GM12874 (cell line): ENCODE measurements at regions not wholly inside any gene's neighbourhood (a gene's known extent, or its start where the extent isn't known, plus 50 kb on each side); places are given as distances from the start of the nearest gene placed in this dataset.

ENCODE experiments used
- TF ChIP-seq, protein P1 (sequence below): IDR thresholded peaks from 2 replicates; pipeline ENCODE4 v1.5.1; 2011; ENCODE audit warnings: low read depth, mild to moderate bottlenecking, control low read depth, low read length, moderate library complexity; ENCODE audit not compliant: insufficient read depth

DNA sequence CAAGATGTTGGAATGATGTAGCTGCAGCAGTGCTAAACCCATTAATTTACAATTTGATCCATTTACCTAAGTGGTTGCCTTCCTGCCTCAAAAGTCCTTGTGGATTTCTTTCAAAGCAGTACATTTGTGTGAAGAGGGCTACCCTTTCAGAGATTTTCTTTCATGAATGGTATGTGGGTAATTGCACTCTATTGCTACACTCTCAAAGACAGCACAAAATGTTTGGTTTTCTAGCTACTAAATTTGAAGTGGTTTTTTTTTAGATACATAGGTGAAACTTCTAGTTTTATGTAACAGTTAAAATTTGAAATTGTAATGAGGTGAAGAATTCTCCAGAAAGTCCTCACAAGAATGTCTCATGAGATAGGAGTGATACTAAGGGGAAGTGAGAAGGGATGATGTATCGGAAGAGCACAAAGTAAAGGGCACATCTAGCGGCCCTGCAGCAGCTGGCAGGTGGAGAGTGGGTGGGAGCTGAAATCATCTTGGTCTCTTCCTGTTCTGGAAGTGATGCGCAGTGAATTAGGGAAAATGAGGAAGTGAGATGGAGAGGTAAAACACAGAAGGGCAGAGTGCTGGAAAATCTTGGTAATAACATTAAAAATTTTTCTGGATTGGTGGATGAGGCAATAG lies 236.8 kb upstream of the MAN1A1 start:
- TF ChIP-seq, protein P1, sequence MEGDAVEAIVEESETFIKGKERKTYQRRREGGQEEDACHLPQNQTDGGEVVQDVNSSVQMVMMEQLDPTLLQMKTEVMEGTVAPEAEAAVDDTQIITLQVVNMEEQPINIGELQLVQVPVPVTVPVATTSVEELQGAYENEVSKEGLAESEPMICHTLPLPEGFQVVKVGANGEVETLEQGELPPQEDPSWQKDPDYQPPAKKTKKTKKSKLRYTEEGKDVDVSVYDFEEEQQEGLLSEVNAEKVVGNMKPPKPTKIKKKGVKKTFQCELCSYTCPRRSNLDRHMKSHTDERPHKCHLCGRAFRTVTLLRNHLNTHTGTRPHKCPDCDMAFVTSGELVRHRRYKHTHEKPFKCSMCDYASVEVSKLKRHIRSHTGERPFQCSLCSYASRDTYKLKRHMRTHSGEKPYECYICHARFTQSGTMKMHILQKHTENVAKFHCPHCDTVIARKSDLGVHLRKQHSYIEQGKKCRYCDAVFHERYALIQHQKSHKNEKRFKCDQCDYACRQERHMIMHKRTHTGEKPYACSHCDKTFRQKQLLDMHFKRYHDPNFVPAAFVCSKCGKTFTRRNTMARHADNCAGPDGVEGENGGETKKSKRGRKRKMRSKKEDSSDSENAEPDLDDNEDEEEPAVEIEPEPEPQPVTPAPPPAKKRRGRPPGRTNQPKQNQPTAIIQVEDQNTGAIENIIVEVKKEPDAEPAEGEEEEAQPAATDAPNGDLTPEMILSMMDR = no peak

DNA sequence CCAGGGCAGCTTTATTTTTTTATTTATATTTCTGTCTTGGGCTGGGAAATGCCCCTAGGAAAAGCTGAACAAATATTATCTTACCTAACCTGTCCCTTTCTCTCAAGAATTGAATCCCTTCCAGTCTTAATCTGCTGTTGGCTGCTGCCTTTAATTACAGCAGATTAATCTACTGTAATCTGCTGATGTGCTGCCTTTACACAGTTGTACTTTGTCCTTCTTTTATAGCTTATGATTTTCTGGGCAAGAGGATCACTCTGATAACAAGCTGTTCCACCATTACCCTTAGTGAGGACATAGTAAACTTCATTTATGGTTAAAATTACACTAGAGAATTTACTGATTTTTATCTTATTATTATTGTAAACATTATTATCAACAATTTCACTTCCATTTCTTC lies 234.5 kb upstream of the MAN1A1 start:
- TF ChIP-seq, protein P1 = no peak

DNA sequence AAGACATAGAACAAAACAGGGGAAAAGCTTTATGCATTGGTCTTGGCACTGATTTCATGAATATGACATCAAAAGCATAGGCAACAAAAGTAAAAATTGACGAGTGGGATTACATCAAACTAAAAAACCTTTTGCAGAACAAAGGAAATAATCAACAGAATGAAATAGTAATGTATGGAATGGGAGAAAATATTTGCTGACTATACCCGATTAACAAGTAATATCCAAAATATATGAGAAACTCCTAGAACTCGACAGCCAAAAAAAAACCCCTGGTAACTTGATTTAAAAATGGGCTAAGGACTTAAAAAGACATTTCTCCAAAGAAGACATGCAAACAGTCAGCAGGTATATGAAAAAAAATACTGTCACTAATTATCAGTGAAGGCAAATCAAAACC lies 231.7 kb upstream of the MAN1A1 start:
- TF ChIP-seq, protein P1 = no peak

DNA sequence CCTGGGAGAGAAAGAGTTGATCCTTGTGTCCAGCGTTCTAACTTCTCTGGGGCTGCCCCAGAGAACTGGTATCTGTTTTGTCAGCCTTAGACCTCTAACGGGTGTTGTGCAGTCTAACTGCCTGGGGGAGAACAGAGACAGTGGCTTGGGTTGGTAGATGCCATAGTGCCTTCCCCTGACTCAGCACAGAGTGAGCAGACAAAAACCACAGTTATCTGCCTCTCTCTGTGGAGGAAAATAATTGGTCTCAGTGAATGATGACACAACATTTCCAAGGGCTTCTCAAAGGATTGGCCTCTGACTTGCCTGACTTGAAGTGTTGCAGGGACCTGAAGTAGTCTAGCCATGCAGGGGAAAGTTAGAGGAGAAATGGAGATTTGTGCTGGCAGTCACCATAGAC lies 226.2 kb upstream of the MAN1A1 start:
- TF ChIP-seq, protein P1 = no peak

DNA sequence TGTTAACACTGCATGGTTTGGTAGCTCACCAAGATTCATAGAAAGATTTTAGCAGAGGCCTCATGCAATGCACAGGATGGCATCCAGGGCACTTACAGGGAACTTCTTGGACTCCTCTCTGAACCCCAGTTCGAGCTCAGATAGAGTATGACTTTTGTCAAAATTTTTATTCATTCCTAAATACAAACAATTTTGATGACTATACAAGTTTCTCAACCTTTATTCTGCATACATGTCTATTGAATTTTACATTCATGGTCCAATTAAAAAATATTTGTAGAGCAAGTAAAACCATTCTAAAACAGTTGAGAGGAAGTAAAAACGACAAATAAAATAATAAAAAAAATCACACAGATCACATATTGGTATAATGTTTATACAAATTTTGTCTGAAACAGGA lies 219.0 kb upstream of the MAN1A1 start:
- TF ChIP-seq, protein P1 = no peak

DNA sequence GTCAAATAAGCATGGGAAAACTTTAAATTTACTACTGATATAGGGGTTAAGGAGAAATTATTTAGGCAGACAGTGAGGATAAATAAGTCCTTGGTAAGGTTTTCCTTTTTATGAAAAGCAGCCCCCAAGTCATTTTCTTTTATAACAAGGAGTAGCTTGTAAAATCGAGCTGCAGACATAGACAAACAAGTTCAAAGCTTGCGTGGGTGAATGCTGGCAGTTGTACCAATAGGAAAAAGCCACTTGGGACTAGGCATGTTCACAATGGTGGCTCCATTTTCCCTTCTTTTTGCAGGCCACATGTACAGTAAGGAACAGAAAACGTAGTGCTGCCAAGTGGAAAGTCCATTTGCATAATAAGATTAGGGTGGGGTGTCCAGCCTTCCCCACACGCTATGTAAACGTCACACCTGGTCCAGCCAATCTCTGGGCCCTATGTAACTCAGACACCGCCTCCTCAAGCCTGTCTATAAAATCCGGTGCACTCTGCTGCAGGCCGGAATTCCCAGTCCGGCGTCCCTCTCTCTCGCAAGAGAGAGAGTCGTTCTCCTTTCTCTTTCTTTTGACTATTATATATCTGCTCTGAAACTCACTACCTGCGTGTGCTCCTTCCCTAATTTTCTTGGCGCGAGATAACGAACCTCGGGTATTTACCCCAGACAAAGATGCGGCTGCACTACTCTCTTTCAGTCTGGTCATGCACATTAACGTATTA lies 217.1 kb upstream of the MAN1A1 start:
- TF ChIP-seq, protein P1 = no peak

DNA sequence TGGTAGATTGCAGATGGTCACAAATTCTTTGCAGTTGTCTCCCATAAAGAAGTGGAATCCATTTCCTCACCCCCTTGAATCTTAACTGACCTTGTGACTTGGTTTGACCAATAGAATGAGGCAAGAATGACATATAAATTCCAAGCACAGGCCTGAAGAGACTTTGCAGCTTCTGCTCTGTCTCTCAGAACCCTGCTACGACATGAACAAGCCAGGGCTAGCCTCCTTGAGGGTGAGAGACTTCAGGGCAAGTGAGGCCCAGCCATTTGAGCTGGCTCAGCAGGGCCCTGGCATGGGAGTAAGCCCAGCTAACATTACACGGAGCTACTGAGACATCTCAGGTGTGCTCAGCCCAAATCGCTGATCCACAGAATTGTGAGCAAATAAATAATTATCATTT lies 216.3 kb upstream of the MAN1A1 start:
- TF ChIP-seq, protein P1 = no peak
